ENCODE measurements at regions not wholly inside any gene's neighbourhood (a gene's known extent, or its start where the extent isn't known, plus 50 kb on each side); places are given as distances from the start of the nearest gene placed in this dataset.

DNA sequence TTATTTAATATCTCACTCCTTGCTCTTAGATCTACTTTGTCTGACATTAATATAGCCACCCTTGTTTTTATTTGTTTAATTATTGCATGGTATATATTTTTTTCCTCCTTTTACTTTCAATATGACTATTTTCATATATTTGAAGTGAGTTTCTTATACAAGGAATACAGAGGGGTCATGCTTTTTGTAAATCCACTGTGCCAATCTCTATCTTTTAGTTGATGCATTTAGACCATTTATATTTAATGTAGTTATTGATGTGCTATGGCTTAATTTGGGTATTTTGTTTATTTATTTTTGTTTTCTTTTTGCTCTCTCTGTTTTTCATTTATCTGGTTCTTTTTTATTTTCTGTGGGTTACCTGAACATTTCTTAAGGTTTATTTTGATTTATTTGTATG is 750.6 kb downstream of the TMEM182 start:
- DNase-seq (ENCODE audit: low read depth): no peak

DNA sequence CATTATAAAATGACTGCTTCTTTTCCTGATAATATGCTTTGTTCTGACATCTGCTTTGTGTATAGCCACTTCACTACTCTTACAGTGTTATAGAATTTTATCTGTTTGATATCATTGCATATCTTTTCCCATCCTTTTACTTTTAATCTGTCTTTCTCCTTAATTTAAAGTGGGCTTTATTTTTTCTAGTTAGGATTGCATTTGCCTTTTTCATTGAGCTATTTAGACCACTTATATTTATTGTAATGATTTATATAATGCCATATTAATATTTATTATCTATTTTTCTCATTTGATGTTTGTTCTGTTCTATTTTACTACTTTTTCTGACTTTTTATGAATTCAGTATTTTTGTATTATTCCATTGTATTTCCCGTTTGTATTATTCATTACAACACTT is 758.7 kb downstream of the TMEM182 start:
- no peak for DNase-seq (ENCODE audit: low read depth)

DNA sequence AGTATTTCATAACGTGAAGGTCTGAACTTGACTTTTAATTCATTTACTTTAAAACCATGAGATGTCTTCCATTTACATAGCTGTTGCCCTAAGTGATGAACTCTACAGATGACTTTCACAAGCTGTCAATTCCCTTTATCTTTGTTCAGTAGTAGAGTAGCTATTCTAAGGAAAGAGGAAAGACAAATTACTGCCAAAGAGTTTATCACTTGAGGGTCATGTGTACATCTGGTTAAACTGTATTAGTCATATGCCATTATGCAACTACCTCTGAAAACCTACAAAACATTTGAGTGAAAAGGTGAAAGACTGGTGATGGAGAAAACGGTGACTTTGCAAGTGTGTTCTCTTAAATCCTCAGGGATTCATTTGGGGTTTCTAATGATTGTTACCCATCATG is 763.9 kb downstream of the TMEM182 start:
- DNase-seq (ENCODE audit: low read depth): no peak

DNA sequence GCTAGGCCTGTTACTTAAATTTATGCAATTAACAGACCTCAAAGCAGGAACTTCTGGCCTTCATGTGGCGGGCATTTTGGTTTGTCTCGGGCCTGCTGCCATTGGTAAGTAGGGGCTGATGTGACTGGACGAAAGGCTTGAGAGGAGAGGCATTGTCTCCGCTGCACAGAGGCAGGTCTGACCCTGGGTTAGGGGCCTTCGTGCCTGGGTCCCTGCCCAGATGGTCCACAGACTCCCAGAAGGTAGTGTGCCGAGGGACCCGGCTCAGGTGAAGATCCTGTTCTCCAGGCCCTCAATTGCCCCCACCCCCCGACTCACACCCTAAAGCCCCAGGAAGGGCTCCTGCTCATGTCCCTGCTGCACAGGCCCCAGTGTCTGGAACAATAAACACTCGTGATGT is 764.9 kb downstream of the TMEM182 start:
- DNase-seq (ENCODE audit: low read depth): no peak

DNA sequence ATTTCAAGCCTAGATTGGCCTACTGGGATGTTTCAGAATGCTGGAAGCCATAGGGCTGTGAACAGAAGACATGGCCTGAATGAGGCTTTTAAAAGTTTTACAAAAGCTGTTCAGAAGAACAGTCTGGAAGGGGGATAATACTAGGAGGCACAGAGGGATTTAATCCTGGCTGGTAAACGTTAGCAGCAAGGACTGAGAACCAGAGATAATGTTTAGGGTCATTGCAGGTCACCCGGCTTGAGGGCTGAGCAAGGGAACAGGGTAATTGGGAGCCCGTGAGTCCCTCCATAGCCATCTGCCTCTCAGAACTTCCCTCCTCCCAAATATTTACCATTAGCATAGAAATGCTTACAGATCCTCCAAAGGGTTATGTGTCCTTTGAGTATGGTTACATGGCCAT is 765.4 kb downstream of the TMEM182 start:
- DNase-seq (ENCODE audit: low read depth): no peak

DNA sequence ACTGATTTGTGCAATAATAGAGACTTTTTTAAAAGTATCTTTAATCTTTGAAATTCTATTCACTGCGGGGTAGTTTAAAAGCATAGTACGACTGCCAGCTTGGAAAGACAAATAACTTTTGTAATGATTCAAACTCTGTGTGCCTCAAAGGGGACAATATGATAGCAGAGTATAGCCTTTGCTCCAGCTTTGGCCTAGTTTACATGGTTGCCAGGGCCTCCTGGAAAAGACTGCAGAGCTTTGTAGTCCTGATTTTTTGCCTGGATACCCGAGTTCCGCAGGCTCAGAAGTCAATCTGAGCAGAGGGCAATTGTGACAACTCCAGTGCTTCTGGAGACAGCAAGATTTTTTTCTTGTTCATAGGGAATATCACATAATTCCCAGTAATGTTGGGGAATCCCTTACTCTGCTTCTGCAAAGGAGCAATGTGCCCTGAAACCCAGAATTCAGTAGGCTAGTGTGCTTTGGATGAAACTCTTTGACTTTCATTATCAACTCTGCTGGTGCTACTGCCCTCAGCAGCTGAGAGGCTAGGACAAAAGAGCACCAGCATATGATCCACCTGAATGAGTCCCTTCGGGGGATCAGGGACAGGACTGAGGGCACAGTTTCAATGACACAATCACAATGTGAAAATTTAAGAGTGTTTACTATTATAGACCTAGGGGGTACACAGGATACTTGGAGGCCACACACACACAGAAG is 768.1 kb downstream of the TMEM182 start:
- no peak for DNase-seq (ENCODE audit: low read depth)

DNA sequence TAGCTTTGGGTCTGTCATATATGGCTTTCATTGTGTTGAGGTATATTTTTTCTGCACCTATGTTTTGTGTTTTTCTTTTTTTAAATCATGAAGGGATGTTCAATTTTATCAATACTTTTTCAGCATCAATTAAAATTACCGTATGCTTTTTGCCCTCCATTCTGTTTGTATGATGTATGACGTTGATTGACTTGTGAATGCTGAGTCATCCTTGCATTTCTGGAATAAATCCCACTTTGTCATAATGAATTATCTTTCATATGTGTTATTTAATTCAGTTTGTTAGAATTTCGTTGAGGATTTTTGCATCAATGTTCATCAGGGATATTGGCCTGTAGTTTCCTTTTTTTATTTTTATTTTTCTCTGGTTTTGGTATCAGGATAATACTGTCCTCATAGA is 790.9 kb downstream of the TMEM182 start:
- no peak for DNase-seq (ENCODE audit: low read depth)

DNA sequence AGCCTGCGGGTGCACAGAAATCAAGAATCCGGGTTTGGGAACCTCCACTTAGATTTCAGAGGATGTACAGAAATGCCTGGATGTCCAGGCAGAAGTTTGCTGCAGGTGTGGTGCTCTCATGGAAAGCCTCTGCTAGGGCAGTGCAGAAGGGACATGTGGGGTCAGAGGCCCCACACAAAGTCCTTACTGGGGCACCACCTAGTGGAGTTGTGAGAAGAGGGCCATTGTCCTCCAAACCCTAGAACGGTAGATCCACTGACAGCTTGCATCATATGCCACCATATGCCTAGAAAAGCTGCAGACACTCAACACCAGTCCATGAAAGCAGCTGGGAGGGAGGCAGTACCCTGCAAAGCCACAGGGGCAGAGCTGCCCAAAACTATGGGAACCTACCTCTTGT is 833.0 kb downstream of the TMEM182 start:
- DNase-seq (ENCODE audit: low read depth): no peak

DNA sequence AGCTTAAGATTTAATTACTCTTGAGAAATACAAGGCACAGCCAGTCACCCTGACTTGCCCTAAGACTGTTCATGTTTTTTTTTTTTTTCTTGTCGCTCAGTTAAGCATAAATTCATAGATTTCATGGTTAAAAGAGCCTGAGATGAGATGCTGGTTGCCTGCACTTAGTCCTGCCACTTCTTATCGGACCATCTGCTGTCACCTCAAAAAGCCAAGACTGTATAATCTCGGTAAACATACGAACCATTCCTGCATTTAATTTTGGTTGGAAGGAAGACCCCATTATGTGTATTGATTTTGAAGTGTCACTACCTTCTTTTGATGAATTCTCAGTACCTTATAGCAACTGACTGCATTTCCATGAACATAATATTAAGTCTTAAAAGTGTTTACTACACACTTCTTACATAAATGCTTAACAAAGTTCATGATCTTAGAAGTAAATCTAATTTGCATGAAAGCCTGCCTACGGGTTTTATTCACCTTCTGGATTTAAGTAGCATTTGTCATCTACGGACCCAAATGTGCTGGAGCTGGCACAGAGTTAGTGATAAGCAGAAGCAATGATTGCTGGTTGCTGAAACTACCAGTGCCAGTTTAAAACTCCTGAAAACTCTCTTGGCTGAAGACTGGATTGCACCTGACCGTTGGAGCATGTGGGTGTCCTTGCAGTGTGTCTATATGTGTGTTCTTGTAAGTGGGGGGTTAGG is 843.4 kb downstream of the TMEM182 start:
- DNase-seq (ENCODE audit: low read depth): no peak

DNA sequence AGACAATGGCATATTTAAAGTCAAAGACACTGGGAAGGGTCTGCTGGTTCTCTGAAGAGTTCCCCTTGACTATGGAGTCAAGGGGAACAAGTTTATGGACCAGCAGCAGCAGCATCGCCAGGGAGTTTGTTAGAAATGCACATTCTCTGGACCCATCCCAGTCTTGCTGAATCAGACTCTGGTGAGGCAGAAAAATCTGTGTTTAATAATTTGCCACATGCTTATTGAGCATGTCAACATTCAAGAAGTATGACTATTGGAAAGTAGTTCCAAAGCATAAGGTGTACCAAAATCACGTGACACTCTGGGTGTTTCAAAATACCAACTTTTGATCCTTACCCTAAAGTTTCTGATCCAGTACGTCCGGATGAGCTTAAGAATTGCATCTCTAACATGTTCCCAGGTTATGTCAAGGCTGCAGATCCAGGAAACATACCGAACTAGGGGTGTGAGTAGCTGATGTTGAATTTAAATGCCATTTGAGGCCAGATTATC is 853.8 kb downstream of the TMEM182 start:
- no peak for DNase-seq (ENCODE audit: low read depth)

DNA sequence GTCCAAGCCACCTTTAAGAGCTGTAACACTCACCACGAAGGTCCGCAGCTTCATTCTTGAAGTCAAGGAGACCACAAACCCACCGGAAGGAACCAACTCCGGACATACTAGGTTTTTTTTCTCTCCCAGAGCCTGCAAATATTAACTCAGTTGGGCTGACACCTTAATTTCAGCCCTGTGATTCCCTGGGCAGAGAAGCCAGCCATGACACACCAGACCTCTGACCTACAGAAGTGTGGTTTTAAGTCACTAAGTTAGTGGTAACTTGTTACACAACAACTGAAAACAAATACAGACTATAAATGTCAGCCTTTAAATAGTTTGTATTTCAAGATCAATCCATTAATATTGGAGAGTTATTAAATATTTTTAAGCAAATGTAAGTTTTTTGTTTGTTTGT is 855.1 kb downstream of the TMEM182 start:
- no peak for DNase-seq (ENCODE audit: low read depth)

DNA sequence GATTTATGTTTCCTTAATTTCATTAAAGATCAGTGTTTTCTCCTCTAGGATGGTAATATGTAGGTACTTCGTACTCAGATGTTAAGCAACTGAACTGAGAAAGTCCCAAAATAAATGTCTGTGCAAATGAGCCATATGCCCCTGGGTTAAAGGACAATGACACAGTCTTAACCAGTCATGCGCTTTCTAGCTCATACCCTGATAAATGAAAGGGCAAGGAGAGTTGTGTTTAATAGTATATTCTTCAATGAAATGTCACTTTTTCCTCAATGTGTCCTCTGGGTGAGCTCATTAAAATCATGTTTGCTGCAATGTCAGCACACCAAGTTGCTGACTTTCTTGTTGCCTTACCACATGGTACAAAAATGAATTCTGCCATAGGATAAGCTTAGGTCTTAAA is 856.3 kb downstream of the TMEM182 start:
- no peak for DNase-seq (ENCODE audit: low read depth)

DNA sequence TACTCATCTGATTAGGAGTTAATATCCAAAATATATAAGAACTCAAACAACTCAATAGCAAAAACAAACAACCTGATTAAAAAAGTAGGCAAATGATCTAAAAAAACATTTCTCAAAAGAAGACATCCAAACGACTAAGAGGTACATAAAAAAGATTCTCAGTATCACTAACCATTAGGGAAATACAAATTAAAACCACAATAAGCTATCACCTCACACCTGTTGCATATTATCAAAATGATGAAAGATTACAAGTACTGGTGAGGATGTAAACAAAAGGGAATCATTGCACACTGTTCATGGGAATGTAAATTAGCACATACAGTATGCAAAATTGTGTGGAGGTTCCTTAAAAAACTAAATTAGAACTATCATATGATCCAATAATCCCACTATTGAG is 865.5 kb downstream of the TMEM182 start:
- no peak for DNase-seq (ENCODE audit: low read depth)

DNA sequence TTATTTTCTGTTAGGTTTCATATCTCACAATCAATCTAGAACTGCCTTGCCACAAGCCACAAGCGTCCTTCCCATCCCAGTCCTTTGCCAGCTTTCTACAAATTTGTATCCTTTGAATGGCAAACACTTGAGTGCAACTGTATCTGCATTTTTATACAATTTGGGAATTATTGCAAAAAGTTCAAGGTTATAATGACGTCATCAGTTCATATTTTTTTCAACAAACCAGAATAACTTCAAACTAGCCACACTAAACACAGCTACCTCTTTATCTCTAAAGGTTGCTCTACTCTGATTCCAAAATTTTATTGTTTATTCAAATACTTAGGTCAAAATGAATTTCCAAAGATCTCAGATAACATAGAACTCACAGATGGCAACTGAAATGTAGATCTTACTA is 877.1 kb downstream of the TMEM182 start:
- no peak for DNase-seq (ENCODE audit: low read depth)

DNA sequence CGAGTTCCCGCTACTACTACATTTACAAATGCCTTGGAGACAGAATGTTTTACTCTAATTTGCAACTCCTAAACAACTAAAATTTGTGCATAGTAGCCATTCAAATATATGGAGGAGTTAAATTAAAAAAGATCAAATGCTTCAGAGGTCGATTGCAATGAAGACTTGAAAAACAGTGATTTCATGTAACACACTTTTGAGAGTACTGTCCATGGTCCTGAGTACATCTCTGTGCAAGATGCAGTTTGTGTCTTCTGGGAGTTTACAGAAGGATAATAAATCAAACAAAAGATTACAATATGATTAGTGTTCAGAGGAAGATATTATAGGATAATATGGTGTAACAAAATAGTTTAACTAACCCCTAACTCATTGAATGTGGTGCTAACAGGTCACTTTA is 894.7 kb downstream of the TMEM182 start:
- peak; percentile 3 for DNase-seq (ENCODE audit: low read depth)

DNA sequence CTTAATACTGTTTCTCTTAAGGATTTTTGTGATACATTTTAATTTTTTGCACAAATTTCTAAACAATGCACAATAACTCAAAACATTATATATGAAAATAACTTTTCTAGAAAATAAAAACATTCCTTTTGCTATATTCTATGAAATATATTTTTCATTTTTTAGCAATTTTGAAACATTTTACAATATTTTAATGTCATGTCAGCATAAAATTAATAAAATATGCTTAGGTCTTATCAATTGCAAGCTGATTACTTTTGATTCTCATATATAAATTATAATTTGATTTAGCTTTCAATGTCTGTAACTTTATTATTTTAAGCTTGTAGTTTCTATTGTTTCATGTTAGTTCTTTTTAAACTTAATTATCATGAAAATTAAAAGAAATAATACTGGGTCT is 898.7 kb downstream of the TMEM182 start:
- no peak for DNase-seq (ENCODE audit: low read depth)

DNA sequence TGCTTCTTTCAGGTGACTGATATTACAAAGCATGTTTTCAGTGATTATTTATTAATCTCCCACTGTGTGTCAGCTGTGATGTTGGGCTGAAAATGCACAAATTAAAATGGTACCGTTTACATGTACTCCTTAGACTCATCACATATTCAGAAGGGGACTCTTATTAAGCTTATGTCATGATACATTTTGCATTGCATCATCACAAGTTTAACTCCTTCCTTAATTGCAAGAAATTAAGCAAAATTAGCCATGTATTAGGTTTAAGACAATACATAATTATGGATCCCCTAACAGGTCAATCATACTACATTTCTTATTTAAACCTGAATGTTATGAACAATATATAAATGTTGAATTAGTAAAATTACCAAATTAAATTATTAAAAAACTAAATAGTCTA is 899.1 kb downstream of the TMEM182 start:
- DNase-seq (ENCODE audit: low read depth): no peak

DNA sequence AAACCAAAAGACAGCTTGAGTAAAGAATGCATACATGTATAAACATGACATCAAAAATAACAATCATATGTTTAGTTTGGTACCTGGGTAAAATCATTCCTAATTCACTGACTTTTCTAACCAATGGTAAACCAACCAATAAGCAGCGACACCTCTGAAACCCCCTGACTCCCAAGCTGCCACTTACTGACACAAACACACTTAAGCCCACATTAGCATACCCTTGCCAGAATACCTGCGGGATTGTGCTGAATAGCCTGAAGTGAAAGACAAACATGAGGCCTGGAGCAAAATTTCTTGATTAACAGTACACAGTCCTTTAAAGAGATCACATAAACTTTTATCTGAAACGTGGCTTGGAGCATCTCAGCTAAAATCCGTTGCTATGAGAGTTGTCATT is 902.9 kb downstream of the TMEM182 start:
- no peak for DNase-seq (ENCODE audit: low read depth)

DNA sequence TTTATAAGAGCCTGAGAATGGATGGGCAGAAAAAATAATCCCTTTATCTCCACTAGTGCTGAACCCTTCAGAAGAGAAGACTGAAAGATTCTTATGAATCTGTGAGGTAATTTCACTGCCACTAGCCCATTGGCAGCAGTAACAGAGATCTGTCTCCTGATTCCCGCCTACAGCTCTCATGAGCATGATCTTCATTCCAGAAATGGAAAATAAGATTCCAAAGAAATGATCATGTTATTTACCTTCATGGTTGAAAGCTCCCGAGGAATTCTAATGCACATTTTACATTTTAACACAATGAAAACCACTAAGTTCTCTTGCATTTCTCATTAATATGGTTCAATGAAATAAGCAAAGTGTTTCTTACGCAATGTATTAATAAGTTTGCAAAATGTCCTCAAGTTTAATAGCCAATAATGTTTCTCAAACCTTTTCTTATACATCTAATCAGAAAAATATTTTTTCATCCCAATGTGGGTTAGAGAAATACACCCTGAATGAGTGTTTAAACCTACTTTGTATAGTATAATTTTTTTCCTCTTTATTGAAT is 905.6 kb downstream of the TMEM182 start:
- peak; percentile 35 for DNase-seq (ENCODE audit: low read depth)

DNA sequence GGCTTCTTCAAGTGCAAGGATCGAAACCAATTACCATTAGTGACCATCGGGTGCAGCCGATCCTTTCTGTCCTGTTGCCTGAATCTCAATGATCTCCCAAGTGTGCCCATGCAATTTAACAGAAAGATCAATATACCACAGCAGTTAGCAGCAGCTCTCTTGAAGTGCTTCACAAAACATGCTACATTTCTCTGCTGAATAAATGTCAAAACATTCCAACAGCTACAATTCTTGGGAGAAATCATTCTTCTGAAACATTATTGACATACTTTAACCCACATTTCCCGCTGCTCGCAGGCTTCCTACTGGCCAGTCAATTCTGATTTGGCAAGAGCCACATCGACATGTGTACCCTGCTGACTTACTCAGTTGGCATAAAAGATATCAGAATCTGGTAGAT is 907.7 kb downstream of the TMEM182 start:
- peak; percentile 0 for DNase-seq (ENCODE audit: low read depth)
